GM23338 (cell line): ENCODE measurements at regions not wholly inside any gene's neighbourhood (a gene's known extent, or its start where the extent isn't known, plus 50 kb on each side); places are given as distances from the start of the nearest gene placed in this dataset.

ENCODE experiments used
- ATAC-seq: fragments of 200-7000 bp; cut with Tn5 transposase; 3 replicates; pipeline ENCODE4 v1.9.1; 2020
- DNase-seq: peaks from one replicate; pipeline ENCODE4 v3.0.0-alpha.2; 2015; ENCODE audit warnings: low spot score
- H2AFZ ChIP-seq: fragments of 200-600 bp; sonication (generic); 2 replicates; pipeline ENCODE4 v1.8.0; 2016; ENCODE audit warnings: antibody characterized with exemption, mild to moderate bottlenecking, moderate library complexity
- H3F3A ChIP-seq: fragments of 200-600 bp; sonication (generic); replicated peaks from 2 replicates; pipeline ENCODE4 v1.8.0; 2017; ENCODE audit warnings: antibody characterized with exemption, mixed run types, low read depth
- H3K27ac ChIP-seq: fragments of 200-600 bp; sonication (generic); 2 replicates; pipeline ENCODE4 v1.6.1; 2016; ENCODE audit warnings: low read depth
- H3K27me3 ChIP-seq: fragments of 200-600 bp; sonication (generic); 2 replicates; pipeline ENCODE4 v1.8.0; 2016; ENCODE audit warnings: mild to moderate bottlenecking, mixed run types, moderate library complexity; ENCODE audit not compliant: insufficient read depth
- H3K36me3 ChIP-seq: fragments of 200-600 bp; sonication (generic); 2 replicates; pipeline ENCODE4 v1.8.0; 2016; ENCODE audit warnings: mild to moderate bottlenecking; ENCODE audit not compliant: insufficient read depth
- H3K4me1 ChIP-seq: fragments of 200-600 bp; sonication (generic); 2 replicates; pipeline ENCODE4 v1.8.0; 2016; ENCODE audit warnings: mild to moderate bottlenecking, moderate library complexity; ENCODE audit not compliant: insufficient read depth
- H3K4me2 ChIP-seq: fragments of 200-600 bp; sonication (generic); 2 replicates; pipeline ENCODE4 v1.7.1; 2017; ENCODE audit warnings: mixed run types
- H3K4me3 ChIP-seq: fragments of 200-600 bp; sonication (generic); 2 replicates; pipeline ENCODE4 v1.6.1; 2016; ENCODE audit warnings: mixed run types
- H3K79me2 ChIP-seq: fragments of 200-600 bp; sonication (generic); replicated peaks from 2 replicates; pipeline ENCODE4 v1.8.0; 2017; ENCODE audit warnings: mild to moderate bottlenecking; ENCODE audit not compliant: insufficient read depth
- H3K9me2 ChIP-seq: fragments of 200-600 bp; sonication (generic); 2 replicates; pipeline ENCODE4 v1.8.0; 2017; ENCODE audit not compliant: insufficient read depth
- H4K20me1 ChIP-seq: fragments of 200-600 bp; sonication (generic); replicated peaks from 2 replicates; pipeline ENCODE4 v1.8.0; 2017; ENCODE audit warnings: mild to moderate bottlenecking; ENCODE audit not compliant: insufficient read depth
- H3K27ac Mint-ChIP-seq: 2 replicates; pipeline ENCODE4 v1.8.0; 2020; ENCODE audit warnings: inconsistent platforms, mild to moderate bottlenecking, moderate library complexity, mixed read lengths
- H3K27me3 Mint-ChIP-seq: 3 replicates; pipeline ENCODE4 v1.8.0; 2022; ENCODE audit warnings: low read depth, mild to moderate bottlenecking, moderate library complexity, mixed read lengths, inconsistent platforms; ENCODE audit not compliant: insufficient read depth, poor library complexity
- H3K36me3 Mint-ChIP-seq: 3 replicates; pipeline ENCODE4 v1.8.0; 2021; ENCODE audit warnings: low read depth, mild to moderate bottlenecking, inconsistent platforms, moderate library complexity, mixed read lengths
- H3K4me1 Mint-ChIP-seq: 3 replicates; pipeline ENCODE4 v1.8.0; 2020; ENCODE audit warnings: mild to moderate bottlenecking, inconsistent platforms, mixed read lengths
- H3K4me3 Mint-ChIP-seq: 3 replicates; pipeline ENCODE4 v1.8.0; 2021; ENCODE audit warnings: moderate library complexity, mild to moderate bottlenecking, inconsistent platforms, mixed read lengths
- H3K9me3 Mint-ChIP-seq: 3 replicates; pipeline ENCODE4 v1.8.0; 2020; ENCODE audit warnings: moderate library complexity, mild to moderate bottlenecking, inconsistent platforms, mixed read lengths
- CREB1 ChIP-seq: fragments of 250-450 bp; sonication (Bioruptor Pico); IDR thresholded peaks from 2 replicates; pipeline ENCODE4 v1.5.0; 2020; ENCODE audit warnings: low read depth, mild to moderate bottlenecking, moderate library complexity
- EZH2 ChIP-seq: fragments of 200-600 bp; sonication (generic); IDR thresholded peaks from one replicate; pipeline ENCODE4 v1.8.0; 2017; ENCODE audit warnings: antibody characterized with exemption, mild to moderate bottlenecking, low read depth; ENCODE audit not compliant: unreplicated experiment
- EZH2phosphoT487 ChIP-seq: fragments of 200-600 bp; sonication (generic); IDR thresholded peaks from one replicate; pipeline ENCODE4 v1.8.1; 2018; ENCODE audit warnings: antibody characterized with exemption; ENCODE audit not compliant: unreplicated experiment
- JUNB ChIP-seq: IDR thresholded peaks from one replicate; pipeline ENCODE4 v1.6.1; 2016; ENCODE audit warnings: antibody characterized with exemption; ENCODE audit not compliant: unreplicated experiment
- NANOG ChIP-seq: IDR thresholded peaks from 2 replicates; pipeline ENCODE4 v1.6.1; 2016; ENCODE audit warnings: antibody characterized with exemption, borderline replicate concordance
- POLR2AphosphoS5 ChIP-seq: IDR thresholded peaks from 2 replicates; pipeline ENCODE4 v1.6.1; 2016; ENCODE audit warnings: antibody characterized with exemption, low read depth
- STAT1 ChIP-seq: IDR thresholded peaks from one replicate; pipeline ENCODE4 v1.6.1; 2016; ENCODE audit warnings: antibody characterized with exemption; ENCODE audit not compliant: unreplicated experiment
- ZNF114 ChIP-seq: fragments of 250-450 bp; sonication (Bioruptor Pico); IDR thresholded peaks from 2 replicates; pipeline ENCODE4 v1.5.0; 2020; ENCODE audit warnings: mild to moderate bottlenecking, moderate library complexity
- ZNF331 ChIP-seq: fragments of 250-450 bp; sonication (Bioruptor Pico); IDR thresholded peaks from 2 replicates; pipeline ENCODE4 v1.5.0; 2020; ENCODE audit warnings: low read depth, mild to moderate bottlenecking, moderate library complexity
- TF ChIP-seq, protein P1 (sequence below): IDR thresholded peaks from 2 replicates; pipeline ENCODE4 v1.6.1; 2016; ENCODE audit warnings: antibody characterized with exemption
- TF ChIP-seq, protein P2 (sequence below): fragments of 250-450 bp; sonication (Bioruptor Pico); IDR thresholded peaks from 2 replicates; pipeline ENCODE4 v1.5.0; 2020; ENCODE audit warnings: mild to moderate bottlenecking, moderate library complexity
- TF ChIP-seq, protein P3 (sequence below): IDR thresholded peaks from one replicate; pipeline ENCODE4 v1.6.1; 2018; ENCODE audit warnings: antibody characterized with exemption; ENCODE audit not compliant: unreplicated experiment
- TF ChIP-seq, protein P4 (sequence below), 2 experiments: fragments of 200-600 bp in 1 of 2; sonication (generic) in 1 of 2; conservative IDR thresholded peaks; 2 replicates each; pipeline versions ENCODE4 v1.5.1 to v1.6.1; 2016 to 2017; ENCODE audit warnings: antibody characterized with exemption in 2 of 2, low read depth in 2 of 2, mild to moderate bottlenecking in 2 of 2, moderate library complexity in 1 of 2

DNA sequence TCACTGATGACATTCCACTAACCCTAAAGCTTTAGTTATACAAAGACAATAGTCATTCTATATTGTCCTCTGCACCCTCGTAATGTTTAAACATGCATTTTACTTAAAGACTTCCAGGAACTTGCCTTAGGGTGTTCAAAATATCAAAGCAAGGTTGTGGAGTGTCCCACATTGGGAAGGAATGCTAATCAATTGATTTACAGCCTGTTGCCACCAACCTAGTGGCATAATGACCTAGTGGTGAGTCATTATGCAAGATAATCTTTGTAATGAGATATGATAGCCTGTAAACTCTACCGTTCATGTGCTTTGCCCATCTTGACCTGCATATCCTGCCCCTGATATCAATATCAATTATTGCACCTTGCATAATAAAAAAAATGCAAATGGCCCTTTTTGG lies 542.9 kb downstream of the CDH9 start:
- Histone ChIP-seq H3K4me2 (no peak overlapping the region), H3K79me2 (no peaks in the 10 kb centered on the region), H2AFZ (no peak overlapping the region), H3K27ac (no peak overlapping the region), H3K9me2 (peaks cover 13% of the 10 kb centered on the region), H3F3A (no peaks in the 10 kb centered on the region), H3K4me3 (no peak overlapping the region), H3K4me1 (0 out of 2 replicates have a peak, but pooled peaks cover 5% of the 10 kb centered on the region), H3K27me3 (no peaks in the 10 kb centered on the region), H4K20me1 (no peaks in the 10 kb centered on the region), H3K36me3 (peaks cover 13% of the 10 kb centered on the region; the same call in 1 of the 2 replicates)
- peaks cover 44% of the 10 kb centered on the region for H3K9me3 Mint-ChIP-seq
- peaks cover 2% of the 10 kb centered on the region for H3K27me3 Mint-ChIP-seq
- peaks cover 18% of the 10 kb centered on the region for H3K36me3 Mint-ChIP-seq
- H3K4me3 Mint-ChIP-seq = no peak overlapping the region
- DNase-seq (no peak), ATAC-seq (no peak)
- TF ChIP-seq, protein P1, sequence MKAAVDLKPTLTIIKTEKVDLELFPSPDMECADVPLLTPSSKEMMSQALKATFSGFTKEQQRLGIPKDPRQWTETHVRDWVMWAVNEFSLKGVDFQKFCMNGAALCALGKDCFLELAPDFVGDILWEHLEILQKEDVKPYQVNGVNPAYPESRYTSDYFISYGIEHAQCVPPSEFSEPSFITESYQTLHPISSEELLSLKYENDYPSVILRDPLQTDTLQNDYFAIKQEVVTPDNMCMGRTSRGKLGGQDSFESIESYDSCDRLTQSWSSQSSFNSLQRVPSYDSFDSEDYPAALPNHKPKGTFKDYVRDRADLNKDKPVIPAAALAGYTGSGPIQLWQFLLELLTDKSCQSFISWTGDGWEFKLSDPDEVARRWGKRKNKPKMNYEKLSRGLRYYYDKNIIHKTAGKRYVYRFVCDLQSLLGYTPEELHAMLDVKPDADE = no peak
- TF ChIP-seq, protein P2, sequence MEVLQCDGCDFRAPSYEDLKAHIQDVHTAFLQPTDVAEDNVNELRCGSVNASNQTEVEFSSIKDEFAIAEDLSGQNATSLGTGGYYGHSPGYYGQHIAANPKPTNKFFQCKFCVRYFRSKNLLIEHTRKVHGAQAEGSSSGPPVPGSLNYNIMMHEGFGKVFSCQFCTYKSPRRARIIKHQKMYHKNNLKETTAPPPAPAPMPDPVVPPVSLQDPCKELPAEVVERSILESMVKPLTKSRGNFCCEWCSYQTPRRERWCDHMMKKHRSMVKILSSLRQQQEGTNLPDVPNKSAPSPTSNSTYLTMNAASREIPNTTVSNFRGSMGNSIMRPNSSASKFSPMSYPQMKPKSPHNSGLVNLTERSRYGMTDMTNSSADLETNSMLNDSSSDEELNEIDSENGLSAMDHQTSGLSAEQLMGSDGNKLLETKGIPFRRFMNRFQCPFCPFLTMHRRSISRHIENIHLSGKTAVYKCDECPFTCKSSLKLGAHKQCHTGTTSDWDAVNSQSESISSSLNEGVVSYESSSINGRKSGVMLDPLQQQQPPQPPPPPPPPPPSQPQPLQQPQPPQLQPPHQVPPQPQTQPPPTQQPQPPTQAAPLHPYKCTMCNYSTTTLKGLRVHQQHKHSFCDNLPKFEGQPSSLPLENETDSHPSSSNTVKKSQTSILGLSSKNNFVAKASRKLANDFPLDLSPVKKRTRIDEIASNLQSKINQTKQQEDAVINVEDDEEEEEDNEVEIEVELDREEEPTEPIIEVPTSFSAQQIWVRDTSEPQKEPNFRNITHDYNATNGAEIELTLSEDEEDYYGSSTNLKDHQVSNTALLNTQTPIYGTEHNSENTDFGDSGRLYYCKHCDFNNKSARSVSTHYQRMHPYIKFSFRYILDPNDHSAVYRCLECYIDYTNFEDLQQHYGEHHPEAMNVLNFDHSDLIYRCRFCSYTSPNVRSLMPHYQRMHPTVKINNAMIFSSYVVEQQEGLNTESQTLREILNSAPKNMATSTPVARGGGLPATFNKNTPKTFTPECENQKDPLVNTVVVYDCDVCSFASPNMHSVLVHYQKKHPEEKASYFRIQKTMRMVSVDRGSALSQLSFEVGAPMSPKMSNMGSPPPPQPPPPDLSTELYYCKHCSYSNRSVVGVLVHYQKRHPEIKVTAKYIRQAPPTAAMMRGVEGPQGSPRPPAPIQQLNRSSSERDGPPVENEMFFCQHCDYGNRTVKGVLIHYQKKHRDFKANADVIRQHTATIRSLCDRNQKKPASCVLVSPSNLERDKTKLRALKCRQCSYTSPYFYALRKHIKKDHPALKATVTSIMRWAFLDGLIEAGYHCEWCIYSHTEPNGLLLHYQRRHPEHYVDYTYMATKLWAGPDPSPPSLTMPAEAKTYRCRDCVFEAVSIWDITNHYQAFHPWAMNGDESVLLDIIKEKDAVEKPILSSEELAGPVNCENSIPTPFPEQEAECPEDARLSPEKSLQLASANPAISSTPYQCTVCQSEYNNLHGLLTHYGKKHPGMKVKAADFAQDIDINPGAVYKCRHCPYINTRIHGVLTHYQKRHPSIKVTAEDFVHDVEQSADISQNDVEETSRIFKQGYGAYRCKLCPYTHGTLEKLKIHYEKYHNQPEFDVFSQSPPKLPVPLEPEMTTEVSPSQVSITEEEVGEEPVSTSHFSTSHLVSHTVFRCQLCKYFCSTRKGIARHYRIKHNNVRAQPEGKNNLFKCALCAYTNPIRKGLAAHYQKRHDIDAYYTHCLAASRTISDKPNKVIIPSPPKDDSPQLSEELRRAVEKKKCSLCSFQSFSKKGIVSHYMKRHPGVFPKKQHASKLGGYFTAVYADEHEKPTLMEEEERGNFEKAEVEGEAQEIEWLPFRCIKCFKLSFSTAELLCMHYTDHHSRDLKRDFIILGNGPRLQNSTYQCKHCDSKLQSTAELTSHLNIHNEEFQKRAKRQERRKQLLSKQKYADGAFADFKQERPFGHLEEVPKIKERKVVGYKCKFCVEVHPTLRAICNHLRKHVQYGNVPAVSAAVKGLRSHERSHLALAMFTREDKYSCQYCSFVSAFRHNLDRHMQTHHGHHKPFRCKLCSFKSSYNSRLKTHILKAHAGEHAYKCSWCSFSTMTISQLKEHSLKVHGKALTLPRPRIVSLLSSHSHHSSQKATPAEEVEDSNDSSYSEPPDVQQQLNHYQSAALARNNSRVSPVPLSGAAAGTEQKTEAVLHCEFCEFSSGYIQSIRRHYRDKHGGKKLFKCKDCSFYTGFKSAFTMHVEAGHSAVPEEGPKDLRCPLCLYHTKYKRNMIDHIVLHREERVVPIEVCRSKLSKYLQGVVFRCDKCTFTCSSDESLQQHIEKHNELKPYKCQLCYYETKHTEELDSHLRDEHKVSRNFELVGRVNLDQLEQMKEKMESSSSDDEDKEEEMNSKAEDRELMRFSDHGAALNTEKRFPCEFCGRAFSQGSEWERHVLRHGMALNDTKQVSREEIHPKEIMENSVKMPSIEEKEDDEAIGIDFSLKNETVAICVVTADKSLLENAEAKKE (CRISPR knock-in tag) = no peak
- TF ChIP-seq ZNF331 (CRISPR knock-in tag) = no peak
- TF ChIP-seq, protein P3, sequence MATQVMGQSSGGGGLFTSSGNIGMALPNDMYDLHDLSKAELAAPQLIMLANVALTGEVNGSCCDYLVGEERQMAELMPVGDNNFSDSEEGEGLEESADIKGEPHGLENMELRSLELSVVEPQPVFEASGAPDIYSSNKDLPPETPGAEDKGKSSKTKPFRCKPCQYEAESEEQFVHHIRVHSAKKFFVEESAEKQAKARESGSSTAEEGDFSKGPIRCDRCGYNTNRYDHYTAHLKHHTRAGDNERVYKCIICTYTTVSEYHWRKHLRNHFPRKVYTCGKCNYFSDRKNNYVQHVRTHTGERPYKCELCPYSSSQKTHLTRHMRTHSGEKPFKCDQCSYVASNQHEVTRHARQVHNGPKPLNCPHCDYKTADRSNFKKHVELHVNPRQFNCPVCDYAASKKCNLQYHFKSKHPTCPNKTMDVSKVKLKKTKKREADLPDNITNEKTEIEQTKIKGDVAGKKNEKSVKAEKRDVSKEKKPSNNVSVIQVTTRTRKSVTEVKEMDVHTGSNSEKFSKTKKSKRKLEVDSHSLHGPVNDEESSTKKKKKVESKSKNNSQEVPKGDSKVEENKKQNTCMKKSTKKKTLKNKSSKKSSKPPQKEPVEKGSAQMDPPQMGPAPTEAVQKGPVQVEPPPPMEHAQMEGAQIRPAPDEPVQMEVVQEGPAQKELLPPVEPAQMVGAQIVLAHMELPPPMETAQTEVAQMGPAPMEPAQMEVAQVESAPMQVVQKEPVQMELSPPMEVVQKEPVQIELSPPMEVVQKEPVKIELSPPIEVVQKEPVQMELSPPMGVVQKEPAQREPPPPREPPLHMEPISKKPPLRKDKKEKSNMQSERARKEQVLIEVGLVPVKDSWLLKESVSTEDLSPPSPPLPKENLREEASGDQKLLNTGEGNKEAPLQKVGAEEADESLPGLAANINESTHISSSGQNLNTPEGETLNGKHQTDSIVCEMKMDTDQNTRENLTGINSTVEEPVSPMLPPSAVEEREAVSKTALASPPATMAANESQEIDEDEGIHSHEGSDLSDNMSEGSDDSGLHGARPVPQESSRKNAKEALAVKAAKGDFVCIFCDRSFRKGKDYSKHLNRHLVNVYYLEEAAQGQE = no peak
- TF ChIP-seq, protein P4, sequence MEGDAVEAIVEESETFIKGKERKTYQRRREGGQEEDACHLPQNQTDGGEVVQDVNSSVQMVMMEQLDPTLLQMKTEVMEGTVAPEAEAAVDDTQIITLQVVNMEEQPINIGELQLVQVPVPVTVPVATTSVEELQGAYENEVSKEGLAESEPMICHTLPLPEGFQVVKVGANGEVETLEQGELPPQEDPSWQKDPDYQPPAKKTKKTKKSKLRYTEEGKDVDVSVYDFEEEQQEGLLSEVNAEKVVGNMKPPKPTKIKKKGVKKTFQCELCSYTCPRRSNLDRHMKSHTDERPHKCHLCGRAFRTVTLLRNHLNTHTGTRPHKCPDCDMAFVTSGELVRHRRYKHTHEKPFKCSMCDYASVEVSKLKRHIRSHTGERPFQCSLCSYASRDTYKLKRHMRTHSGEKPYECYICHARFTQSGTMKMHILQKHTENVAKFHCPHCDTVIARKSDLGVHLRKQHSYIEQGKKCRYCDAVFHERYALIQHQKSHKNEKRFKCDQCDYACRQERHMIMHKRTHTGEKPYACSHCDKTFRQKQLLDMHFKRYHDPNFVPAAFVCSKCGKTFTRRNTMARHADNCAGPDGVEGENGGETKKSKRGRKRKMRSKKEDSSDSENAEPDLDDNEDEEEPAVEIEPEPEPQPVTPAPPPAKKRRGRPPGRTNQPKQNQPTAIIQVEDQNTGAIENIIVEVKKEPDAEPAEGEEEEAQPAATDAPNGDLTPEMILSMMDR (conservative IDR thresholded peaks at IDR 0.05; ENCODE audit: low read depth in 2 of 2) = no peak
- no peak for TF ChIP-seq EZH2
- no peak for TF ChIP-seq CREB1 (CRISPR knock-in tag)
- no peak for TF ChIP-seq EZH2phosphoT487
- no peak for TF ChIP-seq NANOG
- no peak for TF ChIP-seq JUNB
- no peak for TF ChIP-seq STAT1
- TF ChIP-seq POLR2AphosphoS5 = no peak
- no peak for TF ChIP-seq ZNF114 (CRISPR knock-in tag)
- H3K27ac Mint-ChIP-seq = no peak overlapping the region
- H3K4me1 Mint-ChIP-seq = peaks cover 4% of the 10 kb centered on the region
